NOMO-1 treated with dmso at 0.1 percent for 144 hours (cell line): ENCODE measurements at regions not wholly inside any gene's neighbourhood (a gene's known extent, or its start where the extent isn't known, plus 50 kb on each side); places are given as distances from the start of the nearest gene placed in this dataset.
"Not testable (repeated sequence)": the region's sequence is repeated elsewhere in the genome, so short reads cannot be mapped to it uniquely, and the experiment has no call there.

Experiments
- DNase-seq: peaks from one replicate; lab custom pipeline; 2025; ENCODE audit not compliant: unreplicated experiment; lab: John Stamatoyannopoulos, UW

- no peak for DNase-seq
Measured at GRCh38 chr7:96770758-96771157, 61.1 kb upstream of the SEM1 start.

DNA sequence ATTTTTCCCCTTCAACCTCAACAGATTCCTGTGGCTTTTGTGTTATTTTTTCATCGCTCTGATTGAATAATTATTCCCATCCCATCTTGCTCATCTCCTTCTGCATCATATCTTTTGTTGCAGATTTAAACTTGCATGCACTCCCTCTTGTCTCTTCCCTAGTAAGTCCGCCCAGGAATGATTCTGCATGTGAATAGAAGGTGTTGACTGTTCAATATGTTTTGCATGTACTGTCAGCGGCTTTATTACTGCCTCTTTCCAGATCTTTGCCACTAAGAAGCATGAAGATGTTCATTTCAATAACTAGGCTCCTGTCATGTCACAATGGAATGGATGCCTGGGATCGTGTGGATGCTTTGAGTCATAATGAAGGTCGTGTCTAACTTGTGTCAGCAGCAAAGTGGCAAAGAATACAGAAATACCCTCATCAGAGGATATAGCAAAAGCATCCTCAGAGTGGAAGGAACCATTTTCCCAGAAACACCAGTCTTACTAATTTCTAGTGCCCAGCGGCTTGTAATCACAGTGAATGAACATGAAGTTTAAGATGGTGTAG, 62.6 kb upstream of the SEM1 start:
- DNase-seq, result no peak

GRCh38 chr7:96773483-96773882, 63.8 kb upstream of the SEM1 start:
- no peak for DNase-seq

GRCh38 chr7:96774358-96774757, 64.7 kb upstream of the SEM1 start:
- DNase-seq, result no peak

- DNase-seq, result no peak
Measured at GRCh38 chr7:96775046-96775445, 65.4 kb upstream of the SEM1 start.

DNA sequence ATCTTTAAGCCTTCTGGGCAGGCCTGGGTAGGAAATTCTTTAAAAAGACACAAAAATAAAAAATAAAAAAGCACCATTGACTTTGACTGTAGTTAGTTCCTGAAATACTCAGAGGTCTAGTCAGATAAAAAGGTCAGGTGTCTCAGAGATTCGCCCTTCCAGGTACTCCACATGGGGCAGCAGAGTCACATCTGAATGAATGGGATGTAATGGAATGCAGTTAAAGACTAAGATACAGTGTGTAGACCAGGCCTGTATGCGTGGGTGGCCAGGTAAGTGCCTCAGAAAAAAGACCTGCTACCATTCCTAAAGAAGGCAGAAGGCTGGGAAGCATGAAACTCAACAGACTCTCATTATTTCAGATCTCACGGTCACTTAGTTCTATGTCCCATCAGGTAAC, 68.6 kb upstream of the SEM1 start:
- no peak for DNase-seq

DNA sequence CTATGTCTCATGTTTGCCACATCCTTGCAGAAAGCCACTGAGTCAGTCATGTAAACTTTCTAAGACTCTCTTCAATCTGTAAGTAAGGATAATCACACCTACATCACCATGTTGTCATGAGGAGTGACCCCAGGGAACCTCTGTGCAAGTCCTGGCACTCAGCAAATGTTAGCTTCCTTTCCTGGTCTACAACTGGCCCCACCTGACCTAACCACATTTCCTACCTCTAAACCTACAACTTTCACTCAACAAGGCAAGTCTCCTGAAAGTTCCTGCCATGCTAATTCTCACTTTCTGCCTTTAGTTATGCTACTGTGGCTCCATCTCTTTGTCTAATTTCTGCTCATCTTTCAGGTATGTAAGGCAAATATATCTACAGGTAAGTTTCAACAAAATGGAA, 72.3 kb upstream of the SEM1 start:
- no peak for DNase-seq

- not testable (repeated sequence) for DNase-seq
Measured at GRCh38 chr7:96782686-96783298, 73.1 kb upstream of the SEM1 start.

DNA sequence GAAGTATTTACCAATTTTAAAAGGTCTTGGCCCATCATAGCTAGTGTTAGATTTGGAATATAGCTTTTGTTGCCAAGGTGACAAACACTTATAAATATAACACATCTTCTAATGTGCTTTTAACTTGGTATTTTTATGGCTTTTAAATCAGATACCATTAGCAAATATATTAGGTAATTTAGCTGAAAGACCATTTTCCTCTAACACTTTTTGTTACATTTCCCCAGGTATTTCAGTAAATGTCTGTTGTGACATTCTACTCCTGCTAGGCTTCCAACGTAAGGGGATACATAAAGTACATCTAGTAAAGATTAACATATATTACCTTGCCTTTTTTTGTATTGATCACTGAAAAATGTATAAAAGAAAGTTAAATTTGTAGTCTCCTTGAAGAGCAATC, 75.0 kb upstream of the SEM1 start:
- no peak for DNase-seq

GRCh38 chr7:96786261-96786997, 76.8 kb upstream of the SEM1 start:
- no peak for DNase-seq

DNA sequence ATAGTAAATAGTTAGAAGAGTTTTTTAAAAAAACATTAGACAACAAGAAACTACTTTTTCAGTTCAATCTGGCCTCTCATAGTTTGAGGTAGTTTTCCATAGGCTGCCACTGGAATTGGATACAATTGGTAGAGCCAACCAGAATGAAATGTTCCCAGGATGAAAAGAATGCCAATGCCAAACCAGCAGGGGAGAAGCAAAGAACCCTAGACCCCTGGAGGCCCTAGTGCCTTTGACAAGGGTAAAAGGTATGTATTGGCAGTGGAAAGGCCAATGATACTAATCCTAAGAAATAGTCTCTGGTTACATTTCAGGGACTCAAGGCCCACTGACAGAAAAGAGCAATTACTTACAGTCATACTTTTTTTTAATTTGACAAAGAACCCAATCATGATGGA, 77.4 kb upstream of the SEM1 start:
- no peak for DNase-seq

GRCh38 chr7:96789914-96790313, 80.3 kb upstream of the SEM1 start:
- peak; percentile 77 for DNase-seq

- DNase-seq, result no peak
Measured at GRCh38 chr7:96792115-96792514, 82.5 kb upstream of the SEM1 start.

DNA sequence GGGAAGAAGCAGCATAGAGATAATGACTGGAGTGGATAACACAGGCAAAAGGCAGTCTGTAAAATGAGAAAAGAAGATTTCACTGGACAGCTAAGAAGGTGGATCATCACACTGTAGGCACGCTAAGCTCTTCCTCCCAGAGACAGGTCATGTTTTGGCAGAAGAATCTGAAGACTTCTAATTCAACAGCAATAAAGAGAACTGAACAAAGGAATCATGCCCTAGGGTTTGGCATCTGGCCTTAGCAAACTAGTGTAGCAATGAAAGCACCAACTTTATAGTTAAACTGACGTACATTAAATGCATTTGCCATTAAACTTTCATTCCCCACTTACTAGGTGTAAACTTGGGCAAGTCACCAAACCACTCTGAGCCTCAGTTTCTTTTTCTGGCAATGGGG, 84.4 kb upstream of the SEM1 start:
- no peak for DNase-seq

- DNase-seq, result no peak
Measured at GRCh38 chr7:96800122-96800521, 90.5 kb upstream of the SEM1 start.

DNA sequence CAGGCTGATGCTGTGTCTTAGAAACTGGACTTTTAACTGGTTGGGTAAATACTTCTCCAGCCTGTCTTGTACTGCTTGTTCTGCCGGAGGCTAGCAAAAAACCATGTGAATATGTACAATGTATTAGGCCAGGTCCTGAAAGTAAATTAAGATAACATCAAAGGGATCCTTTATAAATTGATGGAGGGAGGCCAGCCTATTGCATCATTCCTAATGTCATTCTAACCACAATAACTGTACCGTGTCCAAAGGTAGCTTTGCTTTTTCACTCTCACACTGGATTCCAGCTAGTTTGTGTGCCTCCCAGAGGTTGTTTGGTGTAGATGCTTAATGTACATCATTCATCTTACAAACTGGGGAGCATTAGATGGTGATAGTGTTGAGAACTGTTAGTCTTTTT, 91.2 kb upstream of the SEM1 start:
- DNase-seq, result no peak

DNA sequence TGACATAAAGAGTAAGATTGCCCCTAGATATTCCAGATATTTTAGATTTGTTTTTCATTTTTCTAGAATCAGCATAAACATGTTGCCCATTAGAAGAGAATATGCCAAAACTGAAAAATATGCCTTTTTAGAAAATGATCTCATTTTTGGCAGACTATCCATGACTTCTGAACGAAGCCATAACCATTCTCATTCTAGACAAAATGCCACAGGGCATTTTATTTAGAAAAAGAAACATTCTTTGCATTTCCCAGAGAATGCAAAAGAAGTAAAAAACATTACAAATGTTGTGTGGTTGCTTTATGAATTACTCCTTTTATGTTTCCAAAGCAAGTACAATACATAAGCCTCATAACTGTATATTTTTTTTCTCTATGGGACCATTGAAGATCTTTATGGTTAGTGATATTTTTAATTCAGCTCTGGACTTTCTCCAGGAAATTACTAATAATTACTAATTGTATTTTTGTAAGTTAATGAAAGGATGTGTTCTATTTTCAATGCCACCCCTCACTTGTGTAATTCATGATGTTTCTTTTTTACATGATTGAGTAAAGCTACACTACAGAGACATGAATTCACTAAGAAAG, 109.6 kb upstream of the SEM1 start:
- no peak for DNase-seq

DNA sequence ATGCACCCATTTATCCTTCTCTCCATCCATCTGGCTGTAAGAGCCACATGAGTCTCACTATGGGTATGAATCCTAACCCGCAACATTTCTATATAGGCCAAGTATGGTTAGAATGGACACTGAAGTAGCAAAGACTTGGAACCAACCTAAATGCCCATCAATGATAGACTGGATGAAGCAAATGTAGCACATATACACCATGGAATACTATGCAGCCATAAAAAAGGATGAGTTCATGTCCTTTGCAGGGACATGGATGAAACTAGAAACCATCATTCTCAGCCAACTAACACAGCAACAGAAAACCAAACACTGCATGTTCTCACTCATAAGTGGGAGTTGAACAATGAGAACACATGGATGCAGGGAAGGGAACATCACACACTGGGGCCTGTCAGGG, 111.5 kb upstream of the SEM1 start:
- DNase-seq, result not testable (repeated sequence)

- DNase-seq, result no peak
Measured at GRCh38 chr7:96822824-96823223, 113.2 kb upstream of the SEM1 start.

DNA sequence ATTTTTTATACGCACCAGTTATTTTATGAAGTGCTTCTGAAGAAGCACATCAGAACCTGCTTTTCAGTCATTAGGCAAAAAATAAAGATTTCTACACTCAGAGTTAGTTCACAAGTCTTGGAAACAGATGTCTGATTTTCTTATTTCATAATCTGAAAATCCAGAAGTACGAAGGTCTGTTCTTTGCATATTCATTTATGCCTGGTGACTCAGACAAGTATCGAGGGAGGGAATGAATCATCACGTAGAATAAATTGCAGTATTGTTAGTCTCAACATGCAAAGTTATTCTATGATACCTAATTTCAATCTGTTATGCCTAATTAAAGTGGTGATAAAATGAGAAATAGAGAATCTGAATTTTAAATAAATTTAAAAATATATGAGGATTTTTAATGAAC, 113.6 kb upstream of the SEM1 start:
- peak; percentile 59 for DNase-seq

DNA sequence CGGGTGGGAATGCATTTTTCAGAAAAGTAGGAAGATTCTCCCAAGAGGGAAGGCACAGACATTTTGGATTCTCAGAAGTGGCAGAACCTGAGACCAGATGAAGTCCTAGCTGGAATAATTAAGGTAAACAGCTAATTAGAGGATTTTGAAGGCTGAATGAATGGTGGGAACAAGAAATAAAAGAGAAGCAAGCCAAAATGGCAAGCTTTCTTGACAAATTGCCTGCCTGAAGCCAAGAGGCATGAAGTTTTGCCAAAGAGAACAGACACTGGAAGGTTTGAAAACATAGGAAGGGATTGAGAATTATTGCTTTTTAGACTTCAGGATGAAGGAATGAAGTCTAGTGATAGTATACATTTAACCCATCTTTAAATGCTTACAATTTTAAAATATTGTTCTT, 115.0 kb upstream of the SEM1 start:
- DNase-seq, result no peak

GRCh38 chr7:96825285-96825684, 115.6 kb upstream of the SEM1 start:
- no peak for DNase-seq
